GM21717 (cell line): ENCODE measurements at regions not wholly inside any gene's neighbourhood (a gene's known extent, or its start where the extent isn't known, plus 50 kb on each side); places are given as distances from the start of the nearest gene placed in this dataset.
"Not testable (repeated sequence)": the region's sequence is repeated elsewhere in the genome, so short reads cannot be mapped to it uniquely, and the experiment has no call there.

Experiments
- ATAC-seq: cut with Tn5 transposase; IDR thresholded peaks from one replicate; pipeline ENCODE4 v1.9.1; 2021; ENCODE audit warnings: mild to moderate bottlenecking, moderate library complexity; ENCODE audit not compliant: unreplicated experiment

DNA sequence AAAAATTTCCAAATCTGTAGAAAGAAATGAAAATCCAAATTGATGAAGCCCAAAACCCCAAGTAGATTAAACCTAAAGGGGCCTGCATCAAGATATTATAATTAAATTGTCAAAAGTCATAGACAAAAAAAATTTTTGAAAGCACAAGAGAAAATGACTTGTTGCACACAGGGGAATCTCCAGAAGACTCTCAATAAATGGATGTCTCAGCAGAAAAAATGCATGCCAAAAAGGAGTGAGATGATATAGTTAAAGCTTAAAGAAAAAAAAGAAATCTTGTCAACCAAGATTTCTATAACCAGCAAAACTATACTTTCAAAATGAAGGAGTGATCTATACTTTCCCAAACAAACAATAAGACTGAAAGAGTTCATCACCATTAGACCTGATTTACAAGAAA lies 393.2 kb upstream of the SPAG17 start:
- no peak for ATAC-seq

DNA sequence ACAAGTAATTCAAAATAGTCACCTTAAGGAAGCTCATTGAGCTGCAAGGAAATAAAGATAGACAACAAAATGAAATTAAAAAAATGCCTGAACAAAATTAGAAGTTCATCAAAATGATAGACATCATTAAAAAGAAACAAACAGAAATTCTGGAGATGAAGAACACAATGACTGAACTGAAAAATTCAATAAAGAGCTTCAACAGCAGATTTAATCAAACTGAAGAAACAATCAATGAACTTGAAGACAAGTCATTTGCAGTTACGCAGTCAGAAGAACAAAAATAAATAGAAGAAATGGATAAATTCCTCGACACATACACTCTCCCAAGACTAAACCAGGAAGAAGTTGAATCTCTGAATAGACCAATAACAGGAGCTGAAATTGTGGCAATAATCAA lies 390.0 kb upstream of the SPAG17 start:
- no peak for ATAC-seq

DNA sequence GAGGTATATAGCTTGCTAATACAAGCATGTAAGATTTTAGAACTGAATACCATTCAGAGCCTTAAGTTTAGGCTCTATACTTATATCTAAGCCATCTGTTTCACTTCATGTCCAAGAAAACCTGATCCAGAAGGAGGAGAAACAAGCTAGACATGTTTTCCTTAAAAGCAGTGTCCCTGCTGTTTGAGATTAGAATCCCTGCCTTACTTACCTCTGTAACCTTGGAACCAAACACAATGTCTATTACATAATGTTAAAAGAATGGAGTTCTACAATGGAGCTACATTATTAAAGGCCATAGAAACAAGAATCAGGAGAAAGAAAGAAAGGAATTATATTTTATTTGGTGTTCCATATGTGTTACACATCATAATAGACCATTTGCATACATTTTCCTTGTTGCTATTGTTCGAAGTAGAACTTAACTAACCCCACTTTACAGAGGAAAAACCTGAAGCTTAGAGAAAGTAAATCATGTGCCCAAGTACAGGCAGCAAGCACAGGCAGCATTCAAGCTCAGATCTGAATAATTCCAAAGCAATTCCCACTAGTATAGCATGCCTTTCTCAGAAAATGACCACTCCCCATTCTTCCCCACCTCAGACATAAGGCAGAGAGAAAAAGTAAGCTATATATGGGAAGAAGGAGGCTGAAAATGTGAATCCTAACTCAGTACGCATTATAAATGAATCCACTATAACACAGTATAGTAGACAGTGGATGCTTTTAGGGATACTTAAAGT lies 380.1 kb upstream of the SPAG17 start:
- no peak for ATAC-seq

DNA sequence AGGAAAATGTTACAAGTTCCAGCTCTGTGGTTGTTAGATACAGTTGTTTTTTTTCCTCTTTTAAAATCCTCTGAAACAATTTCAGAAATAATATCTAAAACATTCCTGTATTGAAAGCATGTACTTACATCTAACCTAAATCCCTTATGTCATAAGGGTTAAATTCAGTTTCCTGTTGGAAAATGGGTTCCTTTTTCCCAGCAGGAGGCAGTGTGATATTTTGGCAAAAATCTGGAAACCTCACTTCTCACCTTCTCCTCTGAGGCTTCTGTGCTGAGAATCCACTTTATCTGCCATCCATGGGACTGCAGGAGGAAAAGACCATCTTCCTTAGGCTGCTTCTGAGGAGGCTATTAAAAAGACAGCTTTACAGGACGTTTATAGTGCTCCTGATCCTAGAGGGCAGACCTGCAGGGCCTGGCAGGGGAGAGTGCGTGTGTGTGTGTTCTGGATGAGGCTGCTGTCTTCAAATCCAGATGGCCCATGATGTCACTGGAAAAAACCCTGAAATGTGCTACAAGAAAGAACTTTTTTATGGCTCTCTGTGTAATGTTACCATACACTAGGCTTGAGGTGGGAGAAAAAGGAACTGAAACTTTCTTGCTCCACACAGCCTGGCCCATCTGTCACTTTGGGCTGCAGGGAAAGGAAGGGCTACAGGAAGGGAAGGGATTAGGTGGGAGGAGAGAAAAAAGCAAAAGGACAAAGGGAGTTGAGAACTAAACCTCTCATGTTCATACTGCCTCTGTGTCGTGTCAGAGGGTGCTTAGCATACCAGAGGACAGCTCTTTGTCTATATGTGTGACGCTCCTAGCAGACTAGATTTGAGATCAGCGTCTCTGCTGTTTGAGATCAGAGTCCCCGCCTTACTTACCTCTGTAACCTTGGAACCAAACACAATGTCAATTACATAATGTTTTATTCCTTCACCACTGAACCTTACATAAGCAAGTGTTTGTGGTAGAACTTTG lies 379.2 kb upstream of the SPAG17 start:
- ATAC-seq, result no peak

DNA sequence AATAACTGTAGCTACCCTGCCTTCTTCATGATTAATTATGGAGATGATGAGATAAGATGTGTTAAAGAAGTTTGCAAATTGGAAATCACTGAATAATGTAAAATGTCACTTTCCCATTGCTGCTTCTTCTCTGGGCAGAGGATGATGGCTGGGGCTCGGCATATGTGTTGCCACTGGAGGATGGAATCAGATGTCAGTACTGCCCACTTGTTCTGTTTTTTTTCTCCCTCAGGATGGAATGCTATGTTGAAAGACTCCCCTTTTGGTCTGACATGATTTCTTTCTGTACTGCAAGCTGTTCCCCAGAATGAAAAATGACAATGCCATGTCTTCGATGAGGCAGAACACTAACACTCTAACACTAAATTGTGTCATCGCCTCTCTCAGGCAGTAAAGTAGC lies 373.9 kb upstream of the SPAG17 start:
- ATAC-seq, result no peak

DNA sequence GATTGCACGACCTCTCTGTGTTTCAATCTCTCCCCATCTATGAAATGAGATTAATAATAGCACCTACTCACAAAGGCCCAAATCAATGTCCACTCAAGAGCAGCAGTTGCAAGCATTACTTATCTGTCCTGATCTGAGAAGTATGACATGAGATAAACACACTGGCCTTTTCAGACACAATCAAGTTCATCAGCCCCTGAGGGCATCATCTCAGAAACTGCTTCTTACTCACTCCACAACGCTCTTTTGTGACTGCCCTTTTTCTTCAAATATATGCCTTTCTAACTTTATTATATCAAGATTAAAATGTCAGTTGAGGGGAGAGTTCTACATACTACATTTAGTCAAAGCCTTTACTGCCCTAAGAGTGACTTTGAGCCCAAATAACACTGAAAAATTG lies 371.9 kb upstream of the SPAG17 start:
- ATAC-seq, result no peak

DNA sequence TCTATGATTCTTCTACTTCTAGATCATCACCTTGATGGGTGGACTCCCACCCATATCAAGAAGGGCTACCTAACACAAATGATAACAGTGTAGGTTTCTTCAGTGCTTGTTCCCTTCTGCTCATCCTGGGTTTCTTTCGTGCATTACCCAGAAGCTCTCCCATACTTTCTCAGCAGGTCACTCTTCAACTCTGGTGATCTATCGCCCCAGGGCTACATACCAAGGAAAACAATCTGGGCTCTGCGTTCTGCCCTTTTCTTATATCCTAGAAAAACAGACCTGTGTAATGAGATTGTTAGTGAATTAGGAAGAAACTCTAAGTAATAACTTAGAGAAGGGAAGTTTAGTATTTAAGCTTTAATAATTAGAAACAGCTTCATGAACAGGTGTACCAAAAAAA lies 370.6 kb upstream of the SPAG17 start:
- ATAC-seq, result no peak

DNA sequence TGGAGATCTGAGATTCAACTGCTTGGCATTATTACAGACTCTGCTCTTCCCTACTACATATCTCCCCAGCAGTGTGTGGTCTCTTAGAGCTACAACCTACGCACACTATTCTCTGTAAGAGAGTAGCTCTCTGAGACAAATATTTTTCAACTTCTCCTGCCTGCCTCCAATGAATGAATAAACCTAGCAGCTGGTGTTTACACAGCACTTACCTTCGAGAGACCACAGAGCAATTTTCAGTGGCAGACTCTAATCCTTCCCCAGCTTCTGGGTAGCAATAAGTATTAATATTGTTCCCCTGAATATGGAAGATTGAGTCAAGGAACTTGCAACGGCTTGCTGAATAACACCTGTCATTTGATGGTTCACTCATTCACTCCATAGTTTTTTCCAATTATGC lies 350.9 kb upstream of the SPAG17 start:
- ATAC-seq, result no peak

DNA sequence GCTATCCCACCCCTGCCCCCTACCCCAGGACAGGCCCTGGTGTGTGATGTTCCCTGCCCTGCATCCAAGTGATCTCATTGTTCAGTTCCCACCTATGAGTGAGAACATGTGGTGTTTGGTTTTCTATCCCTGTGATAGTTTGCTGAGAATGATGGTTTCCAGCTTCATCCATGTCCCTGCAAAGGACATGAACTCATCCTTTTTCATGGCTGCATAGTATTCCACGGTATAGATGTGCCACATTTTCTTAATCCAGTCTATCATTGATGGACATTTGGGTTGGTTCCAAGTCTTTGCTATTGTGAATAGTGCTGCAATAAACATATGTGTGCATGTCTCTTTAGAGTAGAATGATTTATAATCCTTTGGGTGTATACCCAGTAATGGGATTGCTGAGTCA lies 326.9 kb upstream of the SPAG17 start:
- ATAC-seq, result not testable (repeated sequence)

DNA sequence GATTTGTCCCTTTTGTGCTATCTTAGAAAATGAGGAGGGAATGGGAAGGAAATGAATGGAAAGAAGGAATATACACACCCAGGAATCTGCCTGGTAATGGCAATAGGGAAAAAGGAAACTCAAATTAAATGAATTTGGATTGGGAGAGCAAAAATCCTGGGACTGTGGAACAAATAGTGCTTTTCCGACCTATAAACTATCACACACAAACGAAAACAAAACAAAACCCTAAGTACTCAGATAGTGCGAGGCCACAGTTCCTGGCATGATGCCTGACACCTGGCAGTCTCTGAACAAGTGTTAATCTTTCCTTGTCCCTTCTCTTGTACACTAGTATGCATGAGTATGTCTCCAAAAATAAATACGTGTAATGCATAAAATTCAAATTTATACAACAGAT lies 319.8 kb upstream of the SPAG17 start:
- ATAC-seq, result no peak

DNA sequence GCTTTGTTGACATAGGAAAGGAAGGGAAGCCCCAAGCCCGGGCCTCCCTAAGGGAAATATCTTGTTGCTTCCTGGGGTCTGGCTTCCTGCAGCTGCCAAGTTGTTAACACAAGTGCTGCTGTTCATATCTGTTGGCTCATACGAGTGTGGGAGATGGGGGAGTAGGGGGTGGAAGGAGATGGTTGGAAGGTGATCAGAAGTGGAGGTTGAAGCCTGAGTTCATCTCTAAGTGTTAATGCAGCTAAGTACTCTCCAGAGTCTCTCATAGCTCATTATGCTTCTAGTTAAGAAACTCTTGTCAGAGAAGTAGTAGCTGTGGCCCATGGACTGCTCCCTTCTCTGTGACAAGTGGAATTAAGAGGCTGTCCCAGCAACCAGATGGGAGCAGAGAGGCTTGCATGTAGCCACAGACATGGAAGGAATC lies 319.2 kb upstream of the SPAG17 start:
- no peak for ATAC-seq

DNA sequence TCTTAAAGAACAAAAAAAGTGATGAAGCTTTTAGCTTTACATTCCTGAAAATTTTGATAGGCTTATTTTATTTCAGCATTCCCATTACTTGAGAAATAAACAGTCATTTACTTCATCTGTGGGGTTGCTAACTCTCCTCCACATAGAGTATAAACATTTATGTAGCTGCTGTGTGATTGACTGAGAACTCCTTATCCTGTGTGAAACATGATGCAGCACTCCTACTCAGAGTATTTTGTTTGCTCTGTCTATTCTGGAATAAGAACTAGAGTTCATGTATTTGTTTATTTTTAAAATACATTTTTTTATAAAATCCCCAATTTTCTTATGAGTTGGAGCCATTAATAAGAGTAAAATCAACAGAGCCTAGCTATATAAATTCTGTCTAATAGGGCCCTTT lies 318.7 kb upstream of the SPAG17 start:
- ATAC-seq, result no peak

DNA sequence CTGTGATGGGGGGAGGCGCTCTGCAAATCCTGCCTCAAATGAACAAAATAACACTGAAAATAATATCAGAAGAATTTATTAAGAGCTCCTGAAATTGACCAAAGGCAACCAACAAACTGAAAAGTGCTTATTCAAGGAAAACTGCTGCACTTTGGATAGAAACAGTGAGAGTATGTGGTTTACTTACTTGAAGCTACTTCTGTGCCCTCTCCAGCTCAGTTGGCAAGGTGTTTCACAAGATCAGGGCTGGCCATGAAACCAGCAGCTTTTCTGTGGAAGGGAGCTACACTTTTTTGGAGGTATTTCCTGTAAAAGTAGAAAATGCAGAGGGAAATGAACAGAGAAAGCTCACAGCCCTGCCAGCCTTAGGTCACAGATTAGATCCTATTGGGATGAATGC lies 310.0 kb upstream of the SPAG17 start:
- ATAC-seq, result no peak

DNA sequence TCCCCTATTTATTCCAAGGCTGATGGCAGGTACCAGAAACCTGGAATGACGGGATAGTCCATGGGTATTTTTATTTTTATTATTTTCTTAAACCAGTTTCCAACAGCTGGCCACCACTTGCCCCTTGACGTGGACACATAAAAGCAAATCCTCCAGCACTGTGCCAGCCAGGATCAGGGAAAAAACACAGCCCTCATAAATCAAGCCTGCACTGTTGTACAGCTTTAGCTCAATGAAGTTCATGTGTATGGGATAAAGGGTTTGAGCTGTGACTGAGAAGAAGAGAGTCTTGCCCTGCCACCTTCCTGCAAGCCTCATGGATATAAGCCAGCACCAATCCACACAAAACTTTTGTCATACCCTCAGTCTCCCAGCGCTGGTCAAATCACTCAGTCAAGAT lies 303.8 kb upstream of the SPAG17 start:
- no peak for ATAC-seq

DNA sequence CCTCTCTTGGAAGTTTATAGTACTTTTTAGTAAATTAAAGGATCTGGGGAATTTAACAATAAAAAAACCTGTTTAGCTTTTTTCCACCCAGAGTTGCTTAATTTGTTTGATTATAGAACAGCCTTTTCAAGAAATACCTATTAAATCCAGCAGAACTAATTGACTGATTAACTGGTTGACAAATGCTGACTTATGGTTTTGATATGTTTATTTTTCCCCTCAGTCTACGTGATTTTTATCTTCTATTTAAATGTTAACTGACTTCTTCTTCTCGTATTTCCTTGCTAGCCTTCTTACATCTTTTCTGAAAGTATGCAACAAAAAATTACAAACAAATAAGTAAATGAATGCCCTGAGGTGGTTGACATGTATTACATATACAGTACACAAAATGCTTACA lies 302.9 kb upstream of the SPAG17 start:
- no peak for ATAC-seq

DNA sequence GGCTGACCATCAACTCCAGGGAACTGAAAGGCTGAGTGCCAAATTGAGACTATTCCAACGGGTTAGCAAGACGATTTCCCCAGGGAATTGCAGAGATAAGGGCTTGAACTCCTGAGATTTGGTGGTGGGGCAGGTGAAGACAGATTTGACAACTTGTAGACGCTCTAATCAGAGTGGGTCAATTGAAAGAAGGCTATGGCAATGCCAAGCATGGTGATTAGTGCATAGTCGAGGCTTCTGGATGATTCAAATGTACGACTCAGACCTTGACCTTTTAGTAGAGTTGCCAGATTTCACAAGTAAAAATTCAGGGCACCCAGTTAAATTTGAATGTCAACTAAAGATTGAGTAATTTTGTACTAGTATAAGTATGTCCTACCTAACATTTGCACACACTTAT lies 302.1 kb upstream of the SPAG17 start:
- no peak for ATAC-seq

DNA sequence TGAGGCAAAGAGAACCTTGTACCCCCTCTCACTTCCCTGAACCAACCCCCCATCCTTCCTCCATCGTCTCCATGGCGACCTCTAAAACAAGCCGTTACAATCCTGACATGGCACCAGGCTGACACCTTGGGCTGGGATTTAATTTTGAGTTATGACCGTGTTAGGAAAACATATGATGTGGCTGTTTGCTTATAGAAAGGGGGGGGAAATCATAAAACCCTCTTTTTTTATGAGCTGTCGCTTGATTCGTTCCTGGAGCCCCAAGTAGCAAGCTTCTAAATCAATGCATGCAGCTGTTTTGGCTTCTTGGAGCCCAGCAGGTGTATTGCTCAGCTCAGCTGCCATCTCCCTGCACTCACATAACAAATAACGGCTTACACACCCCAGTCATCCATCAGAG lies 301.2 kb upstream of the SPAG17 start:
- no peak for ATAC-seq

DNA sequence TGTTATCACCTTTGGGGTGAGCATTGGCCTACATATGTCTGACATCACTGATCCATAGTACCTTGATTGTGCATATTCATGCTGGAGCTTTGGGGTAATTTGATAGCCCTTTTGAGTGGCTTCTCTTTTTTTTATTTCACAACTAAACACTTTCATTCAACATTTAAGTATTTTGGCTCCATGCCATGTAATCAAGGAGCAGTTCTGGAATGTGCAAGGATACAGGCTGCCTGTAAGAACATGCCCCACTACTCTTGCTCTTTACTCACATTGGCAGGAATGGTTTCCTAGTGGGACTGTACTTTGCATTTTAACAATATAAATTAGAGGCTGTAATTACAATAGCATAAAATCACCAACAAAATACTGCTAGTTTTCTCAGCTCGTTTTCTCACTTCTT lies 300.7 kb upstream of the SPAG17 start:
- ATAC-seq, result no peak

DNA sequence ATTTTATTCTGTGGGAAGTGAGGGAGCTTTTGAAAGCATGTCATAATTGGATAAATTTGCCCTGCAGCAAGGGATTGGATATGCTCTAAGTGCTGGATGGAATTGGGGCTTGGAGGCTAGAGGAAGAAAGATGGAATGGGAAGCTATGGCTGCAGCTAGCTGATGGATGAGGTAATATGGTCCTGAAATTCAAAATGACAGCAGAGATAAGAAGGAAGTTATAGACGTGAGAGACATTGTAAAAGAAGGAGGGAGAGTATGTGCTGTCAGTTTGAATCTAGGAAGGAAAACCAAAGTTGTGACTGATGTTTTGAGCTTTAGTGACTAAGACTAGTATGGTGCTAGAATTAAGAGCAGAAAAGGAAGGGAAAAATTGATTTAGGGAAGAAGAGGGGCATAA lies 299.9 kb upstream of the SPAG17 start:
- ATAC-seq, result no peak

DNA sequence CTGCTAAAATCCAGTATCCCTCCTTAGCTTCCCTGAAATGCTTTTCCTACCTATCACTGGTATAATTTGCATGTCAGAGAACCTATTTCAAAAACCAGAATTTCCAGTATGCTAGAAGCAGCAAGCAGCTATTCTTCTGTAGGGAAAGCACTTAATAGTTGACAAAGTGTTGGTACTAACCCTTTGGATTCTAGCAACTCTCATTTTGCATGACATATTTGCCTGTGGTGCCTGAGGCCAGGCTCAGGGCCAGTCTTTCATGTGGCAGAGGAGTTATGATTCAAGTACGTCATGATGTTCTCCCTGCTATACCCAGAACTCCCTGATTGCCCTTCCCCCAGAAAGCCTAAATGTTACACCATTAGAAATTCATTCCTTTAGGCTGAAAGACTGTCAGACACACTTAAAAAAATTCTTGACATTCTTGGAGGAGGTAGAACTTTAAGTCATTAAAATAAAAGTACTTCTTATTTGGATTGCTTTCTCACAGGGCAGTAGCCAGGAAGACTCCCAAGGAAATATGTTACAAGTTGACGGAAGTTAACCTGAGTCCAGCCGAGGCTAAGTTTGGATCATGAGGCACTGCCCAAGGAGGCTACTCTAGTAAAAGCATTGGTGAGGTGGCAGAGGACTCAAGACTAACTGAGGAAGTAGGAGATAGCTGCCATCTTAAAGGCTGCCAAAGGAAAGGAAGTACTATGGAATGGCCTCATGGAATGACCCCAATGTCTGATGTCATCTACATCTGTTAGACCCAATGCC lies 298.4 kb upstream of the SPAG17 start:
- ATAC-seq, result no peak

DNA sequence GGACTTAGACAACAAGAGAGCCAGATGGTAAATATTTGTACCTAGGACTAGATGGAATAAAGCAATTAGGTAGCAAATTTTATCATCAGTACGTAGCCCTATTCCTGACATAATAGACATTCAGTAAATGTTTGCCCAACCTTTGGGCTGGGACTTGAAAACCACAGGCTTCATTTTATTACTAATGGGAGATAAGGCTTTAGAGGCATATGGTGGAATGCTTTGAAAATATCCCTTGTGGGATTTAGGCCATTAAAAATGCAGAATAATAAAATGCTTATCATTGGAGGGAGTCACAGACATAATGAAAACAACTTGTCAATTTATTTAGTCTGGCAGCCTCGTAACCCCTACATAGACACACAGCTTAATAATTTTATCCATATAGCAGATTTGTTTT lies 296.1 kb upstream of the SPAG17 start:
- ATAC-seq, result no peak

DNA sequence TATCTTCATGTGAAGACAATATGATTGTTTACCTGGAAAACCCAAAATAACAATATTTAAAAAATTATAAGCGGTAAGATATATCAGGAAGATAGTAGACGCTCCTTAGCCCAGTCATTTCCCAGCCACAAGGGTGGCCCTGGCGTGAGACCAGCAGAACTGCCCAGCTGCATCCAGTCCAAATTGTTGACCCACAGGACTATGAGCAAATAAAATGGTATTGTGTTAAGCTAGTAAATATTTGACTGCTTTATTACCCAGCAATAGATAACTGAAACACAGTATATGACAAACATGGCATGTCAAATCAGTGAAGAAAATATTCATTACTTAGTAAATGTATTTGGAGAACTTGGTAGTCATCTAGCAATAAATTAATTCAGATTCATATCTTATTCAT lies 294.3 kb upstream of the SPAG17 start:
- ATAC-seq, result no peak
